ENCODE measurements at regions not wholly inside any gene's neighbourhood (a gene's known extent, or its start where the extent isn't known, plus 50 kb on each side); places are given as distances from the start of the nearest gene placed in this dataset.

- no peak for DNase-seq (ENCODE audit: low read depth in 2 of 2, low spot score in 1 of 2)
Observed at GRCh38 chr5:68555907-68556681, 340.5 kb downstream of the PIK3R1 start.

GRCh38 chr5:68557162-68557936 is 341.8 kb downstream of the PIK3R1 start:
- no peak for DNase-seq (ENCODE audit: low read depth in 2 of 2, low spot score in 1 of 2)

GRCh38 chr5:68562308-68562707 is 346.8 kb downstream of the PIK3R1 start:
- DNase-seq (ENCODE audit: low read depth in 2 of 2, low spot score in 1 of 2): no peak

GRCh38 chr5:68565427-68565826 is 349.9 kb downstream of the PIK3R1 start:
- no peak for DNase-seq (ENCODE audit: low read depth in 2 of 2, low spot score in 1 of 2)

- no peak for DNase-seq (ENCODE audit: low read depth in 2 of 2, low spot score in 1 of 2)
Observed at GRCh38 chr5:68576805-68577204, 361.2 kb downstream of the PIK3R1 start.

- DNase-seq (ENCODE audit: low read depth in 2 of 2, low spot score in 1 of 2): no peak
Observed at GRCh38 chr5:68582284-68582683, 366.7 kb downstream of the PIK3R1 start.

- DNase-seq (ENCODE audit: low read depth in 2 of 2, low spot score in 1 of 2): no peak
Observed at GRCh38 chr5:68587171-68587570, 371.6 kb downstream of the PIK3R1 start.

GRCh38 chr5:68591850-68592249 is 376.3 kb downstream of the PIK3R1 start:
- DNase-seq (ENCODE audit: low read depth in 2 of 2, low spot score in 1 of 2): no peak

- DNase-seq (ENCODE audit: low read depth in 2 of 2, low spot score in 1 of 2): no peak
Observed at GRCh38 chr5:68592351-68592750, 376.8 kb downstream of the PIK3R1 start.

GRCh38 chr5:68593211-68593671 is 377.7 kb downstream of the PIK3R1 start:
- no peak for DNase-seq (ENCODE audit: low read depth in 2 of 2, low spot score in 1 of 2)

GRCh38 chr5:68612972-68613371 is 397.4 kb downstream of the PIK3R1 start:
- DNase-seq (ENCODE audit: low read depth in 2 of 2, low spot score in 1 of 2): no peak

- DNase-seq (ENCODE audit: low read depth in 2 of 2, low spot score in 1 of 2): no peak
Observed at GRCh38 chr5:68618501-68618900, 402.9 kb downstream of the PIK3R1 start.

GRCh38 chr5:68627001-68627400 is 411.4 kb downstream of the PIK3R1 start:
- no peak for DNase-seq (ENCODE audit: low read depth in 2 of 2, low spot score in 1 of 2)

GRCh38 chr5:68628082-68628814 is 412.7 kb downstream of the PIK3R1 start:
- DNase-seq (ENCODE audit: low read depth in 2 of 2, low spot score in 1 of 2): no peak

GRCh38 chr5:68630354-68630753 is 414.8 kb downstream of the PIK3R1 start:
- DNase-seq (ENCODE audit: low read depth in 2 of 2, low spot score in 1 of 2): no peak

- DNase-seq (ENCODE audit: low read depth in 2 of 2, low spot score in 1 of 2): no peak
Observed at GRCh38 chr5:68631884-68632283, 416.3 kb downstream of the PIK3R1 start.

- no peak for DNase-seq (ENCODE audit: low read depth in 2 of 2, low spot score in 1 of 2)
Observed at GRCh38 chr5:68641211-68641610, 425.7 kb downstream of the PIK3R1 start.

GRCh38 chr5:68643064-68643463 is 427.5 kb downstream of the PIK3R1 start:
- no peak for DNase-seq (ENCODE audit: low read depth in 2 of 2, low spot score in 1 of 2)

GRCh38 chr5:68644971-68645370 is 429.4 kb downstream of the PIK3R1 start:
- no peak for DNase-seq (ENCODE audit: low read depth in 2 of 2, low spot score in 1 of 2)

- DNase-seq (ENCODE audit: low read depth in 2 of 2, low spot score in 1 of 2): no peak
Observed at GRCh38 chr5:68646144-68646543, 430.6 kb downstream of the PIK3R1 start.

GRCh38 chr5:68647743-68648142 is 432.2 kb downstream of the PIK3R1 start:
- DNase-seq (ENCODE audit: low read depth in 2 of 2, low spot score in 1 of 2): no peak

All from stimulated activated CD8-positive, alpha-beta memory T cell treated with anti-CD3 and anti-CD28 coated beads, Interleukin-4, amount 100 ng/mL, for 1 hour (primary cell).